ENCODE measurements at regions not wholly inside any gene's neighbourhood (a gene's known extent, or its start where the extent isn't known, plus 50 kb on each side); places are given as distances from the start of the nearest gene placed in this dataset.
"Not testable (repeated sequence)": the region's sequence is repeated elsewhere in the genome, so short reads cannot be mapped to it uniquely, and the experiment has no call there.

- no peak for DNase-seq
- H3K27me3 ChIP-seq (ENCODE audit: control insufficient read depth, insufficient read depth, low read length), result no peaks in the 10 kb centered on the region
- H3K36me3 ChIP-seq (replicated peaks; ENCODE audit: control insufficient read depth, insufficient read depth, low read length), result no peaks in the 10 kb centered on the region
- no peak overlapping the region for H3K4me3 ChIP-seq (ENCODE audit: insufficient read depth, low read depth, low read length)
These were observed 210.7 kb upstream of the GIMD1 start for GRCh38 chr4:106579236-106579635.

- no peaks in the 10 kb centered on the region for H3K27me3 ChIP-seq (ENCODE audit: control insufficient read depth, insufficient read depth, low read length)
- DNase-seq, result no peak
- H3K4me3 ChIP-seq (ENCODE audit: insufficient read depth, low read depth, low read length), result no peak overlapping the region
- H3K36me3 ChIP-seq (replicated peaks; ENCODE audit: control insufficient read depth, insufficient read depth, low read length), result no peaks in the 10 kb centered on the region
These were observed 200.8 kb upstream of the GIMD1 start for GRCh38 chr4:106569146-106570031.

DNA sequence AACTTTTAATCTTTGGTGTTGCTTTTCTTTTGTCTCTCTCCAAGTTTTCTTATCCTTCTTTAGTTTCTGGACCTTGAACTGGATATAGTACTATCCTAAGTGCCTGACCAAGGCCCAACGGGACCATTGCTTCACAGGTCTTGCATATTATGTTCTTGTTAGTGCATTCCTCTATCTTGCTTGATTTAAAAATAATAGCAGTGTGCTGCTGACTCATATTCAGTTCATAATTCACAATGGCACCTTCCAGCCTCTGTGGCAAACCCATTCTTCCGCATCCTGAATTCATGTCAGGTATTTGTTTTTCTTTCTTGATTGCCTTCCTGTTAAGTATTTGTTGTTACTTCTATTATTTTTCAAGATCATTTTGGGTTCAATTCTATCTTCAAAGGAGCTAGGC is 197.1 kb upstream of the GIMD1 start:
- DNase-seq, result no peak

GRCh38 chr4:106563637-106564036 is 195.1 kb upstream of the GIMD1 start:
- not testable (repeated sequence) for H3K27me3 ChIP-seq (ENCODE audit: control insufficient read depth, insufficient read depth, low read length); H3K36me3 ChIP-seq (replicated peaks; ENCODE audit: control insufficient read depth, insufficient read depth, low read length); DNase-seq; H3K4me3 ChIP-seq (ENCODE audit: insufficient read depth, low read depth, low read length)

More for the DNA sequence above, 197.1 kb upstream of the GIMD1 start:
- Histone ChIP-seq H3K4me3 (ENCODE audit: insufficient read depth, low read depth, low read length) (no peak overlapping the region), H3K36me3 (replicated peaks; ENCODE audit: control insufficient read depth, insufficient read depth, low read length) (no peaks in the 10 kb centered on the region), H3K27me3 (ENCODE audit: control insufficient read depth, insufficient read depth, low read length) (no peaks in the 10 kb centered on the region)

DNA sequence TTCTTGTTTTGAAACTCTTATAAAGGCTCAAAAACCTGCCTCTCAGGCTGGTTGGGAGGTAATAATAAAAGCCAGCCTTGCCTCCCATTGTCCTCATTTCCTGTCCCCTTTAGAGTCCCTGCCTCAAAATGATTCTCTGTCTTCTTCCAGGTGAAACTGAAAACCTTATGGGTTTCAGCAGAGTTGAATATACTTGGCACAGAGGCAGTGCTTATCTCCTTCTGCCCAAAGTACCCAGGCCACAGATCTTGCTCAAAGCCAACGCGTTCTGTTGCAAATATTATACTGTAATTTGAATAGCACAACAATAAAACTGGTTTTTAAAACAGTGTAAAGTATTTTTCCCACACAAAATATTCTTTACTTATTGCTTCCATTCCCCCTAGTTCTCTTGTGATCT is 183.1 kb upstream of the GIMD1 start:
- no peaks in the 10 kb centered on the region for H3K27me3 ChIP-seq (ENCODE audit: control insufficient read depth, insufficient read depth, low read length)
- DNase-seq, result no peak
- H3K4me3 ChIP-seq (ENCODE audit: insufficient read depth, low read depth, low read length), result no peak overlapping the region
- H3K36me3 ChIP-seq (replicated peaks; ENCODE audit: control insufficient read depth, insufficient read depth, low read length), result no peaks in the 10 kb centered on the region

GRCh38 chr4:106548446-106549044 is 180.0 kb upstream of the GIMD1 start:
- Histone ChIP-seq H3K36me3 (replicated peaks; ENCODE audit: control insufficient read depth, insufficient read depth, low read length) (no peaks in the 10 kb centered on the region), H3K27me3 (ENCODE audit: control insufficient read depth, insufficient read depth, low read length) (no peaks in the 10 kb centered on the region), H3K4me3 (ENCODE audit: insufficient read depth, low read depth, low read length) (no peak overlapping the region)
- DNase-seq, result no peak

DNA sequence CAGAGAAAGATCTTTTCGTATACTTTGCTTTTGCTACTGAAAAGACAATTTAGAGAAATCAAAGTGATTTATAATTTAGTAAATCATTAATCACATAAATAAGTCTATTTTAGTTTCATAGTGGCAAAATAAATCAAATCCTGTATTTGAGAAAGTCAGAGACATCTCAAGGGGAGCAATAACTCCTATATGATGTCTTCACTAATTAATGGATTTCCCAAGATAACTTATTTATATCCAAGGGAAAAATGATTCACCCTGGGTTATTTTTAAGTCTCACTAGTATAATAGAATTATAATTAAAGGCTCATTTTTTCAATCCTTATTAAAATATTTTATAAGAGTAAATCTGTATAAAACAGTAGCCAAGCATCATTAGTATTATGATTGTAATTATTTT is 177.8 kb upstream of the GIMD1 start:
- DNase-seq, result no peak
- H3K4me3 ChIP-seq (ENCODE audit: insufficient read depth, low read depth, low read length), result no peak overlapping the region

GRCh38 chr4:106542609-106543008 is 174.0 kb upstream of the GIMD1 start:
- not testable (repeated sequence) for H3K4me3 ChIP-seq (ENCODE audit: insufficient read depth, low read depth, low read length); H3K27me3 ChIP-seq (ENCODE audit: control insufficient read depth, insufficient read depth, low read length); DNase-seq; H3K36me3 ChIP-seq (replicated peaks; ENCODE audit: control insufficient read depth, insufficient read depth, low read length)

More for the DNA sequence above, 177.8 kb upstream of the GIMD1 start:
- Histone ChIP-seq H3K36me3 (replicated peaks; ENCODE audit: control insufficient read depth, insufficient read depth, low read length) (no peaks in the 10 kb centered on the region), H3K27me3 (ENCODE audit: control insufficient read depth, insufficient read depth, low read length) (no peaks in the 10 kb centered on the region)

- Histone ChIP-seq H3K36me3 (replicated peaks; ENCODE audit: control insufficient read depth, insufficient read depth, low read length) (no peaks in the 10 kb centered on the region), H3K4me3 (ENCODE audit: insufficient read depth, low read depth, low read length) (no peak overlapping the region), H3K27me3 (ENCODE audit: control insufficient read depth, insufficient read depth, low read length) (no peaks in the 10 kb centered on the region)
- no peak for DNase-seq
These were observed 172.7 kb upstream of the GIMD1 start for GRCh38 chr4:106541253-106541652.

DNA sequence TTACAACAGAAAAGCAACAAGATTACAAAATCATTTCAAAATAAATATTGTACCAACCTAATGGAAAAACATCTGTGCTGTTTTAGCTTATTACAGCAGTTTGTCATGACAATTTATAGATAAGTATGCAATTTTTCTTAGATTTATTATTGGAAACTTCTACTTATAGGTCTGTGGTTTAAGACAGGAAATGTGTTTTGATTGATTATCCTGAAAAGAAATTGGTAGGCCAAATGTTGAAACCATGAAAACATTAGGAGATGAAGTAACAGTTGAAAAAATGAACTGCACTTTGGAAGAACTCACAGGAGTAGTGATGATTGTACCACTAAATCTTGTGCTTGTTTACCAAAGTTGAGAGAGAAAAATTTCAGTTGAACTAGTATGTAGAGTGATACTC is 162.2 kb upstream of the GIMD1 start:
- Histone ChIP-seq H3K27me3 (ENCODE audit: control insufficient read depth, insufficient read depth, low read length) (no peaks in the 10 kb centered on the region), H3K4me3 (ENCODE audit: insufficient read depth, low read depth, low read length) (no peak overlapping the region), H3K36me3 (replicated peaks; ENCODE audit: control insufficient read depth, insufficient read depth, low read length) (no peaks in the 10 kb centered on the region)
- no peak for DNase-seq

GRCh38 chr4:106530024-106530361 is 161.4 kb upstream of the GIMD1 start:
- Histone ChIP-seq H3K36me3 (replicated peaks; ENCODE audit: control insufficient read depth, insufficient read depth, low read length) (no peaks in the 10 kb centered on the region), H3K4me3 (ENCODE audit: insufficient read depth, low read depth, low read length) (no peak overlapping the region), H3K27me3 (ENCODE audit: control insufficient read depth, insufficient read depth, low read length) (no peaks in the 10 kb centered on the region)
- DNase-seq, result no peak

DNA sequence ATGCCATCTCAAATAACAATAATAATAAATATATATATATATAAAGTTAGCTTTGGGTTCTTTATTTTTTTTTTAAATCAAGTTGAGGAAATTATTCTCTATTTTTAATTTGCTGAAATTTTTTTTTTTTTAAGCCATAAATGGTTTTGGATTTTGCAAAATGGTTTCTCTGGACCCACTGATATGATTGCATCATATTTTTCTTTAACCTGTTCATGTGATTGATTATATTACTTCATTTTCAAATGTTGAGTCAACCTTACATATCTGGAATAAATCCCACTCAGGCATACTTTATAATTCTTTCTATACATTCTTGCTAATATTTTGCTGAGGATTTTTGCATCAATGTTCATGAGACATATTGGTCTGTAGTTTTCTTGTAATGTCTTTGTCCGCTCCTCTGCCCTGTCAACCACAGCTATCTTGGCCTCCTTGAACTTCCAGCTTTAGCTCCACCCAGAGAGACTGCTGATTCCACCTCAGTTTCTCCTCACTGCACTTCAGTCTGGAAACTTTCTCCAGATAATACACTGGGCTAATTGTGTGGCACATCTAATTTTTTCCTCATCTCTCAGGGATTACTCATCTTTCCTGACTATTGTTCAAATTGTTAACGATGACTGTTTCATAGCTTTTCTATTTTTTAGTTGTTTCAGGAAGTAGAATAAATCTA is 160.9 kb upstream of the GIMD1 start:
- Histone ChIP-seq H3K27me3 (ENCODE audit: control insufficient read depth, insufficient read depth, low read length) (no peaks in the 10 kb centered on the region), H3K4me3 (ENCODE audit: insufficient read depth, low read depth, low read length) (no peak overlapping the region), H3K36me3 (replicated peaks; ENCODE audit: control insufficient read depth, insufficient read depth, low read length) (no peaks in the 10 kb centered on the region)
- DNase-seq, result no peak

GRCh38 chr4:106527316-106527715 is 158.7 kb upstream of the GIMD1 start:
- Histone ChIP-seq H3K4me3 (ENCODE audit: insufficient read depth, low read depth, low read length) (no peak overlapping the region), H3K27me3 (ENCODE audit: control insufficient read depth, insufficient read depth, low read length) (no peaks in the 10 kb centered on the region), H3K36me3 (replicated peaks; ENCODE audit: control insufficient read depth, insufficient read depth, low read length) (no peaks in the 10 kb centered on the region)
- no peak for DNase-seq

DNA sequence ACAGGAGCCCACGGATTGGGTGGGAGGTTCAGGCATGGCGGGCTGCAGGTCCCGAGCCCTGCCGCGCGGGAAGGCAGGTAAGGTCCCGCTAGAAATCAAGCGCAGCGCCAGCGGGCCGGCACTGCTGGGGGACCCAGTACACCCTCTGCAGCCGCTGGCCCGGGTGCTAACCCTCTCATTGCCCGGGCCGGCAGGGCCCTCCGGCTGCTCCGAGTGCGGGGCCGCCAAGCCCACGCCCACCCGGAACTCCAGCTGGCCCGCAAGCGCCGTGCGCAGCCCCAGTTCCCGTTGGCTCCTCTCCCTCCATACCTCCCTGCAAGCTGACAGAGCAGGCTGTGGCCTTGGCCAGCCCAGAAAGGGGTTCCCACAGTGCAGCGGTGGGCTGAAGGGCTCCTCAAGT is 156.8 kb upstream of the GIMD1 start:
- not testable (repeated sequence) for H3K36me3 ChIP-seq (replicated peaks; ENCODE audit: control insufficient read depth, insufficient read depth, low read length); DNase-seq; H3K27me3 ChIP-seq (ENCODE audit: control insufficient read depth, insufficient read depth, low read length); H3K4me3 ChIP-seq (ENCODE audit: insufficient read depth, low read depth, low read length)

GRCh38 chr4:106524772-106525171 is 156.2 kb upstream of the GIMD1 start:
- H3K27me3 ChIP-seq (ENCODE audit: control insufficient read depth, insufficient read depth, low read length); H3K36me3 ChIP-seq (replicated peaks; ENCODE audit: control insufficient read depth, insufficient read depth, low read length); H3K4me3 ChIP-seq (ENCODE audit: insufficient read depth, low read depth, low read length); DNase-seq: not testable (repeated sequence)
